Cardiac muscle cell (in vitro differentiated cells and primary cell): ENCODE measurements at regions not wholly inside any gene's neighbourhood (a gene's known extent, or its start where the extent isn't known, plus 50 kb on each side); places are given as distances from the start of the nearest gene placed in this dataset.

Experiments
- DNase-seq, 2 donors: peaks; one replicate each; pipeline versions ENCODE4 v3.0.0 to v3.0.0-alpha.2; 2010 to 2017; ENCODE audit warnings: low read depth in 1 of 2, low spot score in 1 of 2
- H3K27ac ChIP-seq: fragments of 200-600 bp; sonication (generic); 2 replicates; pipeline ENCODE4 v1.5.1; 2016
- H3K27me3 ChIP-seq: fragments of 200-600 bp; sonication (generic); 2 replicates; pipeline ENCODE4 v1.6.0; 2016; ENCODE audit warnings: control low read depth
- H3K36me3 ChIP-seq: fragments of 200-600 bp; sonication (generic); 2 replicates; pipeline ENCODE4 v1.5.1; 2016; ENCODE audit warnings: control low read depth
- H3K4me1 ChIP-seq: fragments of 200-600 bp; sonication (generic); 2 replicates; pipeline ENCODE4 v1.8.1; 2017; ENCODE audit warnings: low read depth, mild to moderate bottlenecking, mixed run types
- H3K4me3 ChIP-seq: fragments of 200-600 bp; sonication (generic); 2 replicates; pipeline ENCODE4 v1.5.1; 2016; ENCODE audit warnings: mild to moderate bottlenecking
- H3K9me3 ChIP-seq: fragments of 200-600 bp; sonication (generic); 2 replicates; pipeline ENCODE4 v1.5.1; 2017; ENCODE audit warnings: low read depth, mild to moderate bottlenecking, control low read depth
- TF ChIP-seq, protein P1 (sequence below): IDR thresholded peaks from 2 replicates; pipeline ENCODE4 v1.5.1; 2012; ENCODE audit warnings: low read depth, mild to moderate bottlenecking, low read length

DNA sequence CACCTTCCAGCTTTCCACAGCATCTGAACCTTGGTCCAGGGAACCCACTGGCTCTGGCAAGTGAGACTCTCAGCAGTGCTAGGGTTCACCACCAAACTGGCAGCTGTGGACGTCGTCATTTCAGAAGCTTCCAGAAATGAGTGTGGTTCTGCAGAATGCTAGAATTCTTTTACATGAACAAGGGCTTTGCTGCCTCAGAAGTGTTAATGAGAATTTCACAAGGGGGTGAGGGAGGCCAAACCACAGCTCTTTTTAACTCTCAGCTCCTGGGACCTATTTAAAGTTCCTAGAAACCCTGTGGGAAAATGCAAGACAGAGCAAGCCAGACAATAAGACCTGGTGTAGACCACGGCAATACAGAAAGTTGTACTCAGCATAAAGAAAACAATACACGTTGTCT lies 129.3 kb upstream of the BET1 start:
- TF ChIP-seq, protein P1, sequence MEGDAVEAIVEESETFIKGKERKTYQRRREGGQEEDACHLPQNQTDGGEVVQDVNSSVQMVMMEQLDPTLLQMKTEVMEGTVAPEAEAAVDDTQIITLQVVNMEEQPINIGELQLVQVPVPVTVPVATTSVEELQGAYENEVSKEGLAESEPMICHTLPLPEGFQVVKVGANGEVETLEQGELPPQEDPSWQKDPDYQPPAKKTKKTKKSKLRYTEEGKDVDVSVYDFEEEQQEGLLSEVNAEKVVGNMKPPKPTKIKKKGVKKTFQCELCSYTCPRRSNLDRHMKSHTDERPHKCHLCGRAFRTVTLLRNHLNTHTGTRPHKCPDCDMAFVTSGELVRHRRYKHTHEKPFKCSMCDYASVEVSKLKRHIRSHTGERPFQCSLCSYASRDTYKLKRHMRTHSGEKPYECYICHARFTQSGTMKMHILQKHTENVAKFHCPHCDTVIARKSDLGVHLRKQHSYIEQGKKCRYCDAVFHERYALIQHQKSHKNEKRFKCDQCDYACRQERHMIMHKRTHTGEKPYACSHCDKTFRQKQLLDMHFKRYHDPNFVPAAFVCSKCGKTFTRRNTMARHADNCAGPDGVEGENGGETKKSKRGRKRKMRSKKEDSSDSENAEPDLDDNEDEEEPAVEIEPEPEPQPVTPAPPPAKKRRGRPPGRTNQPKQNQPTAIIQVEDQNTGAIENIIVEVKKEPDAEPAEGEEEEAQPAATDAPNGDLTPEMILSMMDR = no peak
- DNase-seq = peak in 1 of 2 donors; percentile 62
- Histone ChIP-seq H3K9me3 (no peaks in the 10 kb centered on the region), H3K27ac (no peak overlapping the region), H3K4me1 (peaks cover 11% of the 10 kb centered on the region), H3K36me3 (no peaks in the 10 kb centered on the region), H3K4me3 (no peak overlapping the region), H3K27me3 (no peaks in the 10 kb centered on the region)

DNA sequence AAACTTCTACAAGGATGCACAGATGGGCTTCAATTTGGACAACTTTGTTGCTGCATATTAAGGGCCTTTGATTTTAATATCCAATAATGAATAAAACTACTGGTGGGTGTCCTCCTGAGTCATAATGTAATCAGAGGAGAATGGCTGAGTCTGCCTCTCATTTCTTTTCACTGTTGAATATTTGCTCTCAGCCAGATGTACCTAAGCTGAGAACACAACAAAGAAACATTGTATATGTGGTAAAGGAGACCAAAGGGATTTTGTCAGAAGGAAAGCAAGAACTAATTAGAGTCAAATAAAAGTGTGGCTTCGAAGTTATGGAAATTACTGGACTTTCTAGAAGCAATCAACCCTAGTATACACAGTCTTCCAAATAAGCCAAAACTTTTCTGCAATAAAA lies 131.0 kb upstream of the BET1 start:
- no peak overlapping the region for H3K4me3 ChIP-seq
- no peaks in the 10 kb centered on the region for H3K27me3 ChIP-seq
- no peak for DNase-seq
- no peaks in the 10 kb centered on the region for H3K9me3 ChIP-seq
- no peak overlapping the region for H3K27ac ChIP-seq
- peaks cover under 1% of the 10 kb centered on the region for H3K4me1 ChIP-seq
- TF ChIP-seq, protein P1 = no peak
- H3K36me3 ChIP-seq = no peaks in the 10 kb centered on the region

DNA sequence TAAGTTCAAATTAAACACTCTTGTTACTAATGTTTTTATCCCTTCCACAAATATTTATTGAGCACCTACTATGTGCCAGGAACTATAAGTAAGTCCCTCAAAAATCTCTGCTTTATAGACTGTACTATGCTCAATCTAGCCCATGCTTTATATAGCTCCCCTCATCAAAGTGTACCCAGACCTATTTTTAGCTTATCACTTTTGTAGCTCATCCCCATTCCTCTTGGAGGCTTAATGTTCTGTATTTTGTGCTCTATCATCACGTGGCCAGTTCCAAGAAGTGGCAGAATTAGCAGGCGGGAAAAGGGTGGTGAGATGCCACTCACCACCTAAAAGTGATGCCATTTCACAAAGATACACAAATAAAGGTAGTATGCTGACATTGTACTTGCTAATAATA lies 138.1 kb upstream of the BET1 start:
- no peak overlapping the region for H3K4me3 ChIP-seq
- no peak overlapping the region for H3K27ac ChIP-seq
- no peaks in the 10 kb centered on the region for H3K27me3 ChIP-seq
- TF ChIP-seq, protein P1 = no peak
- no peaks in the 10 kb centered on the region for H3K9me3 ChIP-seq
- DNase-seq = no peak
- H3K36me3 ChIP-seq = no peaks in the 10 kb centered on the region
- no peaks in the 10 kb centered on the region for H3K4me1 ChIP-seq

DNA sequence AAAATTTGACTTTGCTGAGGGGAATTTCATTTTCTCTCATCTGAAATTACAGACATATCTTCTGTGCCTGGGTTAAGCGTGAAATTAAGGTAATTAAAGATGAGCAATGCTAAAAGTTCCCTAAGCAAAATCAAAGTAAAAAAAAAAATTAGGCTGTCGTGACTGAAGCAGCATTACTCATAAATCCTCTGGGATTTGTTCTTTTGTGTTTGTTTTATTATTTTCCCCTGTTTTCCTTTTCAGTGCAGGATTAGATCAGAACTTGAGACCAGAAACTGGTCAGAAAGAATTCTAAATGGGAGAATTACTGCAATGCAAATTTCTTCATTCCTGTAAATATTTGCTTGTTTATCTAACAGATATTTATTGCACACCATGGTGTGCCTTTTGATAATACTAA lies 141.4 kb upstream of the BET1 start:
- DNase-seq = peak in 1 of 2 donors; percentile 29
- TF ChIP-seq, protein P1 = no peak
- no peaks in the 10 kb centered on the region for H3K27me3 ChIP-seq
- no peak overlapping the region for H3K27ac ChIP-seq
- H3K36me3 ChIP-seq = no peaks in the 10 kb centered on the region
- H3K4me1 ChIP-seq = no peaks in the 10 kb centered on the region
- H3K9me3 ChIP-seq = no peaks in the 10 kb centered on the region
- no peak overlapping the region for H3K4me3 ChIP-seq

DNA sequence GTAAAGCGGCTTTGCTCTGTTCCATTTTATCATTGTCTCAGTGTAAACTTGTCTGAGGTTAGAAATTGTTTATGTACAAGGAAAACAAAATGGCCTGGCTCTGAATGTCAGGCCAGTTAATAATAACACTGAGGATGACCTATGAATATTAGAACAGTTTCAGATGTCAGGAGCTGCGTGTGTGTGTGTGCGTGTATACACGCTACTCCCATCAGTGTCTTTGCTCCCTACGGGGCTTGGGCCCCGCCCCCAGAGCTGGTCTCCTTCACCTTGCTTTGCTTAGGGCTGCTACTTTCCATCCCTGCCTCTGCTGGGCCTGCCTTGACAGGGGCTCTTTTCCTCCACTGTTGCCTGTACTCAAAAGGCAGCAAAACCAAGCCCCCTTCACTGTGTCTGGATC lies 142.3 kb upstream of the BET1 start:
- Histone ChIP-seq H3K36me3 (no peaks in the 10 kb centered on the region), H3K27ac (no peak overlapping the region), H3K4me3 (no peak overlapping the region), H3K4me1 (no peaks in the 10 kb centered on the region), H3K27me3 (no peaks in the 10 kb centered on the region), H3K9me3 (no peaks in the 10 kb centered on the region)
- TF ChIP-seq, protein P1 = no peak
- no peak for DNase-seq
